Large intestine (tissue), 3 donors: ENCODE measurements at regions not wholly inside any gene's neighbourhood (a gene's known extent, or its start where the extent isn't known, plus 50 kb on each side); places are given as distances from the start of the nearest gene placed in this dataset.

ENCODE experiments used
- DNase-seq, 2 donors: peaks; one replicate each; pipeline versions ENCODE4 v3.0.0 to v3.0.0-alpha.2; 2013
- H3K27ac ChIP-seq: one replicate; pipeline ENCODE4 v1.5.1; 2013; ENCODE audit warnings: low read length
- H3K27me3 ChIP-seq: 2 replicates; pipeline ENCODE4 v1.6.1; 2013; ENCODE audit warnings: low read length; ENCODE audit not compliant: control insufficient read depth, insufficient read depth
- H3K36me3 ChIP-seq: 2 replicates; pipeline ENCODE4 v1.6.1; 2013; ENCODE audit warnings: low read length; ENCODE audit not compliant: control insufficient read depth, insufficient read depth
- H3K4me1 ChIP-seq: one replicate; pipeline ENCODE4 v1.6.1; 2013; ENCODE audit warnings: low read length; ENCODE audit not compliant: control insufficient read depth, insufficient read depth
- H3K4me3 ChIP-seq: one replicate; pipeline ENCODE4 v1.5.1; 2013; ENCODE audit warnings: low read length
- H3K9me3 ChIP-seq: one replicate; pipeline ENCODE4 v1.6.1; 2013; ENCODE audit warnings: mild to moderate bottlenecking, low read depth, low read length, moderate library complexity; ENCODE audit not compliant: control insufficient read depth
- WGBS: methylation state at CpG from one replicate; pipeline ENCODE4 v1.1.5; 2013; ENCODE audit warnings: low lambda C conversion rate; ENCODE audit not compliant: insufficient coverage; 5-methylcytosine and 5-hydroxymethylcytosine counted together

GRCh38 chr3:115351193-115351592 is 204.1 kb upstream of the ZBTB20 start:
- no CpG with 5 or more reads among the region's 4 CpGs for WGBS
- no peaks in the 10 kb centered on the region for H3K9me3 ChIP-seq
- no peak overlapping the region for H3K27ac ChIP-seq
- H3K27me3 ChIP-seq = no peaks in the 10 kb centered on the region
- no peak for DNase-seq
- H3K4me3 ChIP-seq = no peak overlapping the region
- H3K4me1 ChIP-seq = no peaks in the 10 kb centered on the region
- no peaks in the 10 kb centered on the region for H3K36me3 ChIP-seq

- Histone ChIP-seq H3K4me1 (no peaks in the 10 kb centered on the region), H3K36me3 (no peaks in the 10 kb centered on the region), H3K27ac (no peak overlapping the region), H3K4me3 (no peak overlapping the region), H3K27me3 (no peaks in the 10 kb centered on the region), H3K9me3 (no peaks in the 10 kb centered on the region)
- DNase-seq = no peak
- 92% methylated on average over 3 of the region's 3 CpGs for WGBS
These were observed 206.9 kb upstream of the ZBTB20 start for GRCh38 chr3:115354010-115354409.

- no peak for DNase-seq
- Histone ChIP-seq H3K36me3 (no peaks in the 10 kb centered on the region), H3K27me3 (no peaks in the 10 kb centered on the region), H3K27ac (no peak overlapping the region), H3K4me1 (no peaks in the 10 kb centered on the region), H3K4me3 (no peak overlapping the region), H3K9me3 (no peaks in the 10 kb centered on the region)
- 100% methylated on average over 1 of the region's 2 CpGs for WGBS
These were observed 210.4 kb upstream of the ZBTB20 start for GRCh38 chr3:115357456-115357855.

GRCh38 chr3:115359536-115359935 is 212.4 kb upstream of the ZBTB20 start:
- 17% methylated on average over 1 of the region's 2 CpGs for WGBS
- Histone ChIP-seq H3K36me3 (no peaks in the 10 kb centered on the region), H3K27ac (no peak overlapping the region), H3K4me3 (no peak overlapping the region), H3K27me3 (no peaks in the 10 kb centered on the region), H3K9me3 (no peaks in the 10 kb centered on the region), H3K4me1 (no peaks in the 10 kb centered on the region)
- no peak for DNase-seq

GRCh38 chr3:115361806-115362205 is 214.7 kb upstream of the ZBTB20 start:
- Histone ChIP-seq H3K27me3 (no peaks in the 10 kb centered on the region), H3K9me3 (no peaks in the 10 kb centered on the region), H3K36me3 (no peaks in the 10 kb centered on the region), H3K27ac (no peak overlapping the region), H3K4me3 (no peak overlapping the region), H3K4me1 (no peaks in the 10 kb centered on the region)
- no peak for DNase-seq
- WGBS = no CpG with 5 or more reads among the region's 1 CpG

- Histone ChIP-seq H3K36me3 (no peaks in the 10 kb centered on the region), H3K4me3 (no peak overlapping the region), H3K27ac (no peak overlapping the region), H3K9me3 (no peaks in the 10 kb centered on the region), H3K27me3 (no peaks in the 10 kb centered on the region), H3K4me1 (no peaks in the 10 kb centered on the region)
- 80% methylated on average over 1 of the region's 1 CpG for WGBS
- DNase-seq = no peak
These were observed 216.0 kb upstream of the ZBTB20 start for GRCh38 chr3:115363071-115363470.

- Histone ChIP-seq H3K9me3 (no peaks in the 10 kb centered on the region), H3K4me1 (no peaks in the 10 kb centered on the region), H3K27ac (no peak overlapping the region), H3K27me3 (no peaks in the 10 kb centered on the region), H3K36me3 (no peaks in the 10 kb centered on the region), H3K4me3 (no peak overlapping the region)
- DNase-seq = no peak
- 90% methylated on average over 1 of the region's 1 CpG for WGBS
These were observed 221.9 kb upstream of the ZBTB20 start for GRCh38 chr3:115369021-115369420.

GRCh38 chr3:115375362-115375761 is 228.3 kb upstream of the ZBTB20 start:
- H3K27ac ChIP-seq = no peak overlapping the region

GRCh38 chr3:115380883-115381572 is 233.9 kb upstream of the ZBTB20 start:
- Histone ChIP-seq H3K36me3 (no peaks in the 10 kb centered on the region), H3K4me3 (no peak overlapping the region), H3K9me3 (no peaks in the 10 kb centered on the region), H3K27ac (no peak overlapping the region), H3K27me3 (no peaks in the 10 kb centered on the region), H3K4me1 (no peaks in the 10 kb centered on the region)
- 100% methylated on average over 1 of the region's 3 CpGs for WGBS
- DNase-seq = no peak

More at GRCh38 chr3:115375362-115375761, 228.3 kb upstream of the ZBTB20 start:
- 92% methylated on average over 2 of the region's 2 CpGs for WGBS
- no peaks in the 10 kb centered on the region for H3K36me3 ChIP-seq
- no peak overlapping the region for H3K4me3 ChIP-seq
- H3K27me3 ChIP-seq = no peaks in the 10 kb centered on the region
- H3K9me3 ChIP-seq = no peaks in the 10 kb centered on the region
- no peaks in the 10 kb centered on the region for H3K4me1 ChIP-seq
- DNase-seq = no peak

- H3K4me1 ChIP-seq = no peaks in the 10 kb centered on the region
- H3K27me3 ChIP-seq = no peaks in the 10 kb centered on the region
- H3K36me3 ChIP-seq = no peaks in the 10 kb centered on the region
- no peak overlapping the region for H3K27ac ChIP-seq
- no peak for DNase-seq
- H3K4me3 ChIP-seq = no peak overlapping the region
- H3K9me3 ChIP-seq = no peaks in the 10 kb centered on the region
- WGBS = no CpG with 5 or more reads among the region's 5 CpGs
These were observed 234.5 kb upstream of the ZBTB20 start for GRCh38 chr3:115381573-115381912.

- H3K27me3 ChIP-seq = no peaks in the 10 kb centered on the region
- no peaks in the 10 kb centered on the region for H3K36me3 ChIP-seq
- H3K4me1 ChIP-seq = no peaks in the 10 kb centered on the region
- DNase-seq = no peak
- no CpG with 5 or more reads among the region's 1 CpG for WGBS
- no peaks in the 10 kb centered on the region for H3K9me3 ChIP-seq
- no peak overlapping the region for H3K4me3 ChIP-seq
- H3K27ac ChIP-seq = no peak overlapping the region
These were observed 234.8 kb upstream of the ZBTB20 start for GRCh38 chr3:115381931-115382330.
